WTC11 (cell line): ENCODE measurements at regions not wholly inside any gene's neighbourhood (a gene's known extent, or its start where the extent isn't known, plus 50 kb on each side); places are given as distances from the start of the nearest gene placed in this dataset.

Source experiments
- ATAC-seq: fragments of 200-7000 bp; cut with Tn5 transposase; 2 replicates; pipeline ENCODE4 v1.10.0; 2021; ENCODE audit warnings: mild to moderate bottlenecking, moderate library complexity
- CTCF ChIA-PET: fragments of 300-600 bp; sonication (Branson Sonifier 250); formaldehyde crosslinking; loops from one replicate; lab custom pipeline; 2021; ENCODE audit warnings: antibody characterized with exemption; lab: Charles Lee
- POLR2A ChIA-PET: fragments of 350-600 bp; sonication (Branson Sonifier 250); formaldehyde crosslinking; loops from one replicate; lab custom pipeline; 2021; ENCODE audit warnings: antibody characterized with exemption; lab: Charles Lee
- DNase-seq: peaks from one replicate; pipeline ENCODE4 v3.0.0; 2021; ENCODE audit warnings: low spot score
- H3K27ac Mint-ChIP-seq: 2 replicates; pipeline ENCODE4 v1.8.0; 2021; ENCODE audit warnings: mixed read lengths
- H3K27me3 Mint-ChIP-seq: 2 replicates; pipeline ENCODE4 v1.8.0; 2021; ENCODE audit warnings: low read depth, mild to moderate bottlenecking, moderate library complexity, mixed read lengths
- H3K36me3 Mint-ChIP-seq: 2 replicates; pipeline ENCODE4 v1.8.0; 2021; ENCODE audit warnings: mixed read lengths
- H3K4me1 Mint-ChIP-seq: 2 replicates; pipeline ENCODE4 v1.8.0; 2022; ENCODE audit warnings: mixed read lengths
- H3K4me3 Mint-ChIP-seq: 2 replicates; pipeline ENCODE4 v1.8.0; 2021; ENCODE audit warnings: mild to moderate bottlenecking, moderate library complexity, mixed read lengths
- H3K9me3 Mint-ChIP-seq: 2 replicates; pipeline ENCODE4 v1.8.0; 2021; ENCODE audit warnings: mixed read lengths
- ARID4B ChIP-seq: sonication (generic); formaldehyde crosslinking; IDR thresholded peaks from 2 replicates; pipeline ENCODE4 v1.8.0; 2023; ENCODE audit warnings: missing genetic modification reagents, mild to moderate bottlenecking, borderline replicate concordance
- ATF3 ChIP-seq: sonication (generic); formaldehyde crosslinking; conservative IDR thresholded peaks from 2 replicates; pipeline ENCODE4 v1.8.1; 2022; ENCODE audit warnings: mild to moderate bottlenecking, missing genetic modification reagents
- CBFB ChIP-seq: sonication (generic); formaldehyde crosslinking; IDR thresholded peaks from 2 replicates; pipeline ENCODE4 v1.8.1; 2022; ENCODE audit warnings: mild to moderate bottlenecking, low read depth, missing genetic modification reagents
- CREM ChIP-seq: sonication (generic); formaldehyde crosslinking; IDR thresholded peaks from 2 replicates; pipeline ENCODE4 v1.8.1; 2022; ENCODE audit warnings: mild to moderate bottlenecking, missing genetic modification reagents, moderate library complexity
- E2F1 ChIP-seq: sonication (generic); formaldehyde crosslinking; IDR thresholded peaks from 2 replicates; pipeline ENCODE4 v1.8.0; 2022; ENCODE audit warnings: mild to moderate bottlenecking, missing genetic modification reagents
- ELF4 ChIP-seq: sonication (generic); formaldehyde crosslinking; IDR thresholded peaks from 2 replicates; pipeline ENCODE4 v1.8.1; 2022; ENCODE audit warnings: low read depth, mild to moderate bottlenecking, moderate library complexity, missing genetic modification reagents
- FOXK1 ChIP-seq: sonication (generic); formaldehyde crosslinking; IDR thresholded peaks from 2 replicates; pipeline ENCODE4 v1.8.0; 2022; ENCODE audit warnings: mild to moderate bottlenecking, moderate library complexity, missing genetic modification reagents
- HMGXB4 ChIP-seq: sonication (generic); formaldehyde crosslinking; IDR thresholded peaks from 2 replicates; pipeline ENCODE4 v1.8.1; 2023; ENCODE audit warnings: mild to moderate bottlenecking, moderate library complexity, missing genetic modification reagents
- MLX ChIP-seq: sonication (generic); formaldehyde crosslinking; IDR thresholded peaks from 2 replicates; pipeline ENCODE4 v1.8.1; 2023; ENCODE audit warnings: mild to moderate bottlenecking, missing genetic modification reagents, moderate library complexity
- NFE2L1 ChIP-seq: sonication (generic); formaldehyde crosslinking; IDR thresholded peaks from 2 replicates; pipeline ENCODE4 v1.8.1; 2023; ENCODE audit warnings: missing genetic modification reagents
- NR3C1 ChIP-seq: sonication (generic); formaldehyde crosslinking; conservative IDR thresholded peaks from 2 replicates; pipeline ENCODE4 v1.8.1; 2023; ENCODE audit warnings: low read depth, mild to moderate bottlenecking, missing genetic modification reagents
- PRDM15 ChIP-seq: sonication (generic); formaldehyde crosslinking; IDR thresholded peaks from 2 replicates; pipeline ENCODE4 v1.8.0; 2022; ENCODE audit warnings: missing genetic modification reagents
- PRRX2 ChIP-seq: fragments of 250-450 bp; sonication (Bioruptor Pico); IDR thresholded peaks from 2 replicates; pipeline ENCODE4 v1.8.0; 2021; ENCODE audit warnings: mild to moderate bottlenecking
- TEAD4 ChIP-seq: sonication (generic); formaldehyde crosslinking; IDR thresholded peaks from 2 replicates; pipeline ENCODE4 v1.8.0; 2022; ENCODE audit warnings: mild to moderate bottlenecking, missing genetic modification reagents
- ZBTB21 ChIP-seq: sonication (generic); formaldehyde crosslinking; IDR thresholded peaks from 2 replicates; pipeline ENCODE4 v1.8.1; 2023; ENCODE audit warnings: mild to moderate bottlenecking, missing genetic modification reagents, borderline replicate concordance
- ZNF219 ChIP-seq: sonication (generic); formaldehyde crosslinking; IDR thresholded peaks from 2 replicates; pipeline ENCODE4 v1.8.0; 2023; ENCODE audit warnings: missing genetic modification reagents, mild to moderate bottlenecking, borderline replicate concordance
- ZNF232 ChIP-seq: sonication (generic); formaldehyde crosslinking; IDR thresholded peaks from 2 replicates; pipeline ENCODE4 v1.8.0; 2022; ENCODE audit warnings: mild to moderate bottlenecking, missing genetic modification reagents
- ZNF423 ChIP-seq: fragments of 250-450 bp; sonication (Bioruptor Pico); IDR thresholded peaks from 2 replicates; pipeline ENCODE4 v2.1.2; 2022; ENCODE audit warnings: mild to moderate bottlenecking, moderate library complexity

GRCh38 chr6:164791498-164791897 lies 517.9 kb downstream of the C6orf118 start (continued):
- no peak for TF ChIP-seq ARID4B (CRISPR knock-in tag)

GRCh38 chr6:164763788-164764187 lies 545.6 kb downstream of the C6orf118 start:
- Mint-ChIP-seq H3K27ac (no peak overlapping the region), H3K4me3 (no peak overlapping the region), H3K9me3 (peaks cover 28% of the 10 kb centered on the region), H3K4me1 (peaks cover 14% of the 10 kb centered on the region), H3K27me3 (no peaks in the 10 kb centered on the region), H3K36me3 (peaks cover 15% of the 10 kb centered on the region)
- no peak for TF ChIP-seq TEAD4 (CRISPR knock-in tag)
- TF ChIP-seq ZNF232 (CRISPR knock-in tag) = no peak
- TF ChIP-seq ZNF219 = no peak
- TF ChIP-seq ZBTB21 = no peak
- TF ChIP-seq NR3C1 (CRISPR knock-in tag) = no peak
- no peak for TF ChIP-seq ATF3
- no peak for TF ChIP-seq ZNF423 (CRISPR knock-in tag)
- TF ChIP-seq HMGXB4 (CRISPR knock-in tag) = no peak
- no peak for TF ChIP-seq E2F1 (CRISPR knock-in tag)
- no peak for TF ChIP-seq PRRX2
- TF ChIP-seq CBFB (CRISPR knock-in tag) = no peak
- no peak for TF ChIP-seq MLX
- no peak for TF ChIP-seq ELF4
- ATAC-seq (no peak), DNase-seq (no peak)
- POLR2A ChIA-PET = no interaction called here
- CTCF ChIA-PET = no interaction called here

GRCh38 chr6:164757451-164757850 lies 552.0 kb downstream of the C6orf118 start:
- no peak overlapping the region for H3K27ac Mint-ChIP-seq
- H3K4me1 Mint-ChIP-seq = peaks cover 15% of the 10 kb centered on the region
- POLR2A ChIA-PET = no interaction called here
- H3K27me3 Mint-ChIP-seq = no peaks in the 10 kb centered on the region
- CTCF ChIA-PET = no interaction called here
- DNase-seq (no peak), ATAC-seq (no peak)
- peaks cover 23% of the 10 kb centered on the region for H3K9me3 Mint-ChIP-seq
- no peak overlapping the region for H3K4me3 Mint-ChIP-seq
- H3K36me3 Mint-ChIP-seq = peaks cover 10% of the 10 kb centered on the region
- no peak for TF ChIP-seq CREM (CRISPR knock-in tag)
- no peak for TF ChIP-seq HMGXB4 (CRISPR knock-in tag)
- no peak for TF ChIP-seq PRDM15 (CRISPR knock-in tag)
- TF ChIP-seq CBFB (CRISPR knock-in tag) = no peak
- TF ChIP-seq NFE2L1 (CRISPR knock-in tag) = no peak
- no peak for TF ChIP-seq FOXK1
- TF ChIP-seq E2F1 (CRISPR knock-in tag) = no peak
- no peak for TF ChIP-seq ATF3
- no peak for TF ChIP-seq ZNF219
